ENCODE measurements at regions not wholly inside any gene's neighbourhood (a gene's known extent, or its start where the extent isn't known, plus 50 kb on each side); places are given as distances from the start of the nearest gene placed in this dataset.

- TF ChIP-seq, protein P1, sequence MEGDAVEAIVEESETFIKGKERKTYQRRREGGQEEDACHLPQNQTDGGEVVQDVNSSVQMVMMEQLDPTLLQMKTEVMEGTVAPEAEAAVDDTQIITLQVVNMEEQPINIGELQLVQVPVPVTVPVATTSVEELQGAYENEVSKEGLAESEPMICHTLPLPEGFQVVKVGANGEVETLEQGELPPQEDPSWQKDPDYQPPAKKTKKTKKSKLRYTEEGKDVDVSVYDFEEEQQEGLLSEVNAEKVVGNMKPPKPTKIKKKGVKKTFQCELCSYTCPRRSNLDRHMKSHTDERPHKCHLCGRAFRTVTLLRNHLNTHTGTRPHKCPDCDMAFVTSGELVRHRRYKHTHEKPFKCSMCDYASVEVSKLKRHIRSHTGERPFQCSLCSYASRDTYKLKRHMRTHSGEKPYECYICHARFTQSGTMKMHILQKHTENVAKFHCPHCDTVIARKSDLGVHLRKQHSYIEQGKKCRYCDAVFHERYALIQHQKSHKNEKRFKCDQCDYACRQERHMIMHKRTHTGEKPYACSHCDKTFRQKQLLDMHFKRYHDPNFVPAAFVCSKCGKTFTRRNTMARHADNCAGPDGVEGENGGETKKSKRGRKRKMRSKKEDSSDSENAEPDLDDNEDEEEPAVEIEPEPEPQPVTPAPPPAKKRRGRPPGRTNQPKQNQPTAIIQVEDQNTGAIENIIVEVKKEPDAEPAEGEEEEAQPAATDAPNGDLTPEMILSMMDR (IDR thresholded peaks at IDR 0.05; ENCODE audit: insufficient read depth, low read length, poor library complexity, severe bottlenecking): no peak
- no peak for TF ChIP-seq EZH2phosphoT487 (conservative IDR thresholded peaks at IDR 0.05; ENCODE audit: low read length)
These were observed 178.3 kb upstream of the KLHL29 start for GRCh38 chr2:23206650-23207049.
